ENCODE measurements at regions not wholly inside any gene's neighbourhood (a gene's known extent, or its start where the extent isn't known, plus 50 kb on each side); places are given as distances from the start of the nearest gene placed in this dataset.

GRCh38 chr3:713947-714620 lies 378.7 kb upstream of the CNTN6 start:
- 74 to 91% (median 86%) methylated on average over 5 of the region's 5 CpGs for WGBS, 5 donors
- Histone ChIP-seq H3K9me3 (peaks cover 0 to 21% (median 0%) of the 10 kb centered on the region in 4 donors), H3K36me3 (no peaks in the 10 kb centered on the region), H3K27ac (no peak overlapping the region), H3K4me3 (no peak overlapping the region), H3K27me3 (no peaks in the 10 kb centered on the region), H3K4me1 (no peaks in the 10 kb centered on the region)
- intact Hi-C loops (cut with DNase I; ENCODE audit: low total_unique reads), result no loop called here
- no peak for TF ChIP-seq EP300 (IDR thresholded peaks at IDR 0.05)
- TF ChIP-seq POLR2AphosphoS5 (IDR thresholded peaks at IDR 0.05), result no peak
- TF ChIP-seq CTCF (IDR thresholded peaks at IDR 0.05), result no peak
- no peak for TF ChIP-seq POLR2A (IDR thresholded peaks at IDR 0.05)
- no peak for DNase-seq

- Histone ChIP-seq H3K36me3 (no peaks in the 10 kb centered on the region), H3K27ac (no peak overlapping the region), H3K4me3 (no peak overlapping the region), H3K9me3 (peaks cover 0 to 16% (median 0%) of the 10 kb centered on the region in 4 donors), H3K4me1 (no peaks in the 10 kb centered on the region), H3K27me3 (no peaks in the 10 kb centered on the region)
- WGBS, 5 donors, result 83 to 95% (median 90%) methylated on average over 1 of the region's 1 CpG
- no peak for DNase-seq
- intact Hi-C loops (cut with DNase I; ENCODE audit: low total_unique reads), result no loop called here
- no peak for TF ChIP-seq POLR2AphosphoS5 (IDR thresholded peaks at IDR 0.05)
- TF ChIP-seq POLR2A (IDR thresholded peaks at IDR 0.05), result no peak
- no peak for TF ChIP-seq CTCF (IDR thresholded peaks at IDR 0.05)
- no peak for TF ChIP-seq EP300 (IDR thresholded peaks at IDR 0.05)
Observed at GRCh38 chr3:721086-721485, 371.7 kb upstream of the CNTN6 start.

- no peak for DNase-seq
- WGBS, 5 donors, result 85 to 92% (median 87%) methylated on average over 3 of the region's 3 CpGs
Observed at GRCh38 chr3:732326-732928, 360.4 kb upstream of the CNTN6 start.

GRCh38 chr3:733313-733712 lies 359.5 kb upstream of the CNTN6 start:
- Histone ChIP-seq H3K36me3 (no peaks in the 10 kb centered on the region), H3K9me3 (no peaks in the 10 kb centered on the region), H3K27me3 (no peaks in the 10 kb centered on the region), H3K4me1 (no peaks in the 10 kb centered on the region), H3K4me3 (no peak overlapping the region), H3K27ac (no peak overlapping the region)
- 83 to 91% (median 90%) methylated on average over 4 of the region's 4 CpGs for WGBS, 5 donors
- intact Hi-C loops (cut with DNase I; ENCODE audit: low total_unique reads), result no loop called here
- TF ChIP-seq POLR2AphosphoS5 (IDR thresholded peaks at IDR 0.05), result no peak
- TF ChIP-seq EP300 (IDR thresholded peaks at IDR 0.05), result no peak
- TF ChIP-seq POLR2A (IDR thresholded peaks at IDR 0.05), result no peak
- no peak for DNase-seq

More at GRCh38 chr3:732326-732928, 360.4 kb upstream of the CNTN6 start:
- no peaks in the 10 kb centered on the region for H3K27me3 ChIP-seq
- no peak for TF ChIP-seq POLR2AphosphoS5 (IDR thresholded peaks at IDR 0.05)
- TF ChIP-seq CTCF (IDR thresholded peaks at IDR 0.05), result no peak
- no peak for TF ChIP-seq EP300 (IDR thresholded peaks at IDR 0.05)
- TF ChIP-seq POLR2A (IDR thresholded peaks at IDR 0.05), result no peak
- H3K36me3 ChIP-seq, result no peaks in the 10 kb centered on the region
- no peaks in the 10 kb centered on the region for H3K9me3 ChIP-seq
- H3K27ac ChIP-seq, result no peak overlapping the region
- H3K4me1 ChIP-seq, result no peaks in the 10 kb centered on the region
- no peak overlapping the region for H3K4me3 ChIP-seq
- intact Hi-C loops (cut with DNase I; ENCODE audit: low total_unique reads), result no loop called here

- Histone ChIP-seq H3K4me3 (no peak overlapping the region), H3K4me1 (no peaks in the 10 kb centered on the region), H3K27me3 (no peaks in the 10 kb centered on the region), H3K27ac (no peak overlapping the region), H3K36me3 (no peaks in the 10 kb centered on the region), H3K9me3 (peaks cover 0 to 21% (median 10%) of the 10 kb centered on the region in 4 donors)
- 65 to 81% (median 73%) methylated on average over 3 of the region's 3 CpGs for whole genome bisulfite sequencing, 5 donors
- intact Hi-C loops (cut with DNase I; ENCODE audit: low total_unique reads), result no loop called here
- TF ChIP-seq EP300 (IDR thresholded peaks at IDR 0.05) (no peak), POLR2AphosphoS5 (IDR thresholded peaks at IDR 0.05) (no peak)
- no peak for DNase-seq
Observed at GRCh38 chr3:757711-758110, 335.1 kb upstream of the CNTN6 start.
